GM20000 (cell line): ENCODE measurements at regions not wholly inside any gene's neighbourhood (a gene's known extent, or its start where the extent isn't known, plus 50 kb on each side); places are given as distances from the start of the nearest gene placed in this dataset.

ENCODE experiments used
- DNase-seq: peaks from one replicate; pipeline ENCODE4 v3.0.0; 2012; ENCODE audit warnings: low spot score
- TF ChIP-seq, protein P1 (sequence below): IDR thresholded peaks from 2 replicates; pipeline ENCODE4 v1.5.1; 2012; ENCODE audit warnings: mild to moderate bottlenecking, control low read depth; ENCODE audit errors: extremely low read depth, missing control alignments

DNA sequence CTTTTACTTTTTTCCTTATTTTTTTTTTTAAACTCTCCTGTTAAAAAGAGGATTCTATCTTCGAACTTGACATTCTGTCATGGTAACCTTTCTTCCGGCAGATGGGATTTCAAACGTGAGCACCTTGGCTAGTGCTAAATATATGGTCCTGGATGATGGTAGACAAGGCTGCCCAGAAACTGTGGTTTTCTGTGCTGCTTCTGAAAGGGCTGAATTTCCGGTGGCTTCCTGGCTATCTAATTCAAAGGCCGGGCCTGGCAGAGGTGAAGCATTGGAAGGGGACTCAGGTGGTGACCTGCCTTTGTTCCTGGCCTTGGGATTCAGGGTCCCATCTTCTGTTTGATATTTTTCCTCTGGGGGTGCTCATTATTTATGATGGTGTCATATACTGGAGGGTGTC is 118.6 kb upstream of the MYL2 start:
- DNase-seq, result no peak
- TF ChIP-seq, protein P1, sequence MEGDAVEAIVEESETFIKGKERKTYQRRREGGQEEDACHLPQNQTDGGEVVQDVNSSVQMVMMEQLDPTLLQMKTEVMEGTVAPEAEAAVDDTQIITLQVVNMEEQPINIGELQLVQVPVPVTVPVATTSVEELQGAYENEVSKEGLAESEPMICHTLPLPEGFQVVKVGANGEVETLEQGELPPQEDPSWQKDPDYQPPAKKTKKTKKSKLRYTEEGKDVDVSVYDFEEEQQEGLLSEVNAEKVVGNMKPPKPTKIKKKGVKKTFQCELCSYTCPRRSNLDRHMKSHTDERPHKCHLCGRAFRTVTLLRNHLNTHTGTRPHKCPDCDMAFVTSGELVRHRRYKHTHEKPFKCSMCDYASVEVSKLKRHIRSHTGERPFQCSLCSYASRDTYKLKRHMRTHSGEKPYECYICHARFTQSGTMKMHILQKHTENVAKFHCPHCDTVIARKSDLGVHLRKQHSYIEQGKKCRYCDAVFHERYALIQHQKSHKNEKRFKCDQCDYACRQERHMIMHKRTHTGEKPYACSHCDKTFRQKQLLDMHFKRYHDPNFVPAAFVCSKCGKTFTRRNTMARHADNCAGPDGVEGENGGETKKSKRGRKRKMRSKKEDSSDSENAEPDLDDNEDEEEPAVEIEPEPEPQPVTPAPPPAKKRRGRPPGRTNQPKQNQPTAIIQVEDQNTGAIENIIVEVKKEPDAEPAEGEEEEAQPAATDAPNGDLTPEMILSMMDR, result no peak

DNA sequence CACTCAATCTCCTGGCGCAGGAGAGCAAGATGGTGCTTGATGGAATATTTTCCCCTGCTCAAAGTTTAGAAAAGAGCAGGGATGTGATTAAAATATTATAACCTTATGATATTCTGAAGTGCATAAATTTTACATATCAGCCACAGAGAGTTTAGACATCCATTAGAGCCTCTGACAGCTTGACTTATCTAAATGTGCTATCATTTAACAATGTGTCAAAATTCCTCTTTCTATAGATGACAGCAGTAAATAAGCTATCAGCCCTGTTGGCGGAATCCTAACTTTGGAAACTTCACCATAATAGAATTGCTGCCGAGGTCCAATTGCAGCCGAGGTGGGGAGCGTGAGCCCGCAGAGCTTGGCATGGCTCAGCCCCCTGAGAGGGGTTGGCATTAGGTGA is 117.7 kb upstream of the MYL2 start:
- DNase-seq, result no peak
- TF ChIP-seq, protein P1, result no peak

DNA sequence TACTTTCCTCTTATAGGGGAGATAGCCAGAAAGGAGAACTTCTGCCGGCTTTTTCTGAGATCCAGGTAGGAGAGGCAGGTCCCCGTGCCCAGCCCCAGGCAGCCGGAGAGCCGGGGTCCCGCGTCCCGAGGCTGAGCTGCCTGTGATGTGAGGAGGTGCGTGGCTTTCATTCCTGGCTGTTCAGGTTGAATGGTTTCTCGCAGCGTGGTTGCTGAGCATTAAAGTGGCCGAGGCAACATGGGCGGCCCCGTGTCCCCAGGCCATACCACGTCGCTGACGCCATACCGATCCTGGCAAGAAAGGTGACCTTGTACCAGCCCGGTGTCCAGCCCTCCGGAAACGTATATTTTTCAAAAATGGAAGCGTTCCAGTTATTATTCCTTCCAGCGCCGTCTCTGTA is 116.7 kb upstream of the MYL2 start:
- TF ChIP-seq, protein P1, result no peak
- DNase-seq, result no peak

DNA sequence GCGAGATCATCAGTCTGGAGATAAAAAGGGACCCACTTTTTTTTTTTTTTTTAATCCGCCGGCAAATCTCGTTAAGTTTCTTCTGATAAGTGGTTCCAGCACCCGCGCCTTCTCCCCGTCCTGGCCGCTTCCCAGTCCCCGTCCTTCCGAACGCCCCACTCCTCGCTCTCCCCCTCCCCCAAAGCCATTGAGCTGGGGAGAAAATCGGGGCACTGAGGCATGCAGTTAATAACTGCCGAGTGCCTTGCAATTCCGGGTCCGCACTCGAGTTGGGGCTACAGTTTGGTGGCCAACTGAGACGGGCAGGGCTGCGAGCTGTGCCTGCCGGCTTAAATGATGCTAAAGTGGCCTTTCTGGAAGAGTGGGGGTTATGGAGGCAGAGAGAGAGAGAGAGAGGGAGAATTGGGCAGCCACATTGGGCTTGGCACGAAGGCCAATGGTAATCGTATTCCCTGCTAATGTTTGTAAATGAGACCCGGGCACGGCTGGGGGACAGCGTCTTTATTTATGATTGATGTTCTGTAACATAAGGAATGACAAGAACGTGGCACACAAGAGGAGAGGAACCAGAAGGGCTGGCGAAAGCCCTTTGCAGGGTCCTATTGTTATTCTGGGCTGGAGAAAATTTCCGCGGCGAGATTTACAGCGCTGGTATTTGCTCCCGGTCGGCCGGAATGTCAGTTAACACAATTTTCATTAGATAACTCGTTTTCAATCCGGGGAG is 115.4 kb upstream of the MYL2 start:
- no peak for DNase-seq
- TF ChIP-seq, protein P1, result no peak

DNA sequence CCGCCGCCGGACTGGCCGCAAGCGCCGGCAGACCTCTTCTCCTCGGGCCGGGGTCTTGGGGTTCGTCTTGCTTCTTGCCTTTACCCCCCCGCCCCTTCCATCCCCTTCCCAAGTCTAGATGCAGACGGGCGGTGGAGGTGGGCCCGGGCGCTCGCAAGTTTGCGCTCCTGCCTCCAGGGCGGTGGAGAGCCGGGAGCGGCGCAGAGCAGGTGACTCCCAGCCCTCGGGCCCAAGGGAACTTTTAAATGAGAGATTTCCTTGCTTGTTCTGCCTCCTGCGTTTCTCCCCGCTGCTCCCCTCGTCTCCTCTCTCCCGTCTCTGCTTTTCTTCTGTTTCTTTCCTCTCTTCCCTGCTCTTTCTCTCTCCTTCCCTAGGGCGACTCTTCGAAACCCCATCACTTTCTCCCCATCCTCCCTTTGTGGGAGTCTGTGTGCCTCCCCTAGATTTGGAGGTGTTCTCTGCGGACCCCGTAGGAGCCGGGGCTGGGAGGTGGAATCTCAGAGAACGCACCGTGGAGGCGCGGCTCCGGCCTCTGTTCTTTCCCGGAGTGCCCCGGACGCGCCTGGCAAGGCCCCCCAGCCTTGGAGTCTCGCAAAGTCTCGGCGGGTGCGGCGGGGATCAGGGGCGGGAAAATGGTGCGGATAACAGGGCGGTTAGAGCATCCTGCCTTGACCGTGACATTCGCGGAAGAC is 114.7 kb upstream of the MYL2 start:
- TF ChIP-seq, protein P1, result no peak
- no peak for DNase-seq

DNA sequence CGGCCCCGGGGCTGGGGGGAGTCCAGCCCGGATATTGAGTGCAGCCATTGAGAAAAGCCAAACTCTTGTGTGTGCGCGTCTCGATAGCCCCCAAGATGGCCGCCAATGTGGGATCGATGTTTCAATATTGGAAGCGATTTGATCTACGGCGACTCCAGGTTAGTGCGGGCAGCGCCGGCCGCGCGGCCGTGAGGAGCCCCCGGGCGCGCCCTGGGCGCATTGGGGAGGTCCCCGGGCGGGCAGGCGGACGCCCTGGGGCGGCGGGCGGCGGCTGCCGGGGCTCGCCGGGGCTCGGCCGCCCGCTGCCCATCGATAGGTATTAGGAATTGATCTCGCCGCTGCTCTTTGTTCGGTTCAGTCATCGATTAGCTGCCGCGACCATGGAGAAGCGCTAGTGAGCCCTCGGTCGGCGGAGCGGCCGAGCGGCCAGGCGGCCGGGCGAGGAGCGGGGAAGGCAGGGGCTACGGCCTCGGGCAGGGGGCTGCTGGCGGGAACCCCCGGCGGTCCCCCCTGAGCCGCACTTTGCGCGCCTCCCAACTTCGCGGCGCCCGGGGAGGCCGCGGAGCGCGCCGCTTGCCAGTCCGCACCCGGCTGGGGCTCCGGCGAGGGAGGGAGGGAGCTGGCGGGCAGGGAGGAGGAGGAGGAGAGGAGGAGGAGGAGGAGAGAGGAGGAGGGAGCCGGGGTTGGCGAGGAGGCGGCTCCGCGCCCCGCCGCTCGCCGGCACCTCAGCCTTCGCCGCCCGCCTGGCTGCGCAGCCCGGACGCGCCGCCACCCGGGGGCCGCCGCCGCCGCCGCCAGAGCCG is 113.9 kb upstream of the MYL2 start, which contains the start of gene CUX2:
Gene CUX2, plus strand, starts transcription at position 83 of the 803 bp plus-strand sequence.
- no peak for DNase-seq
- TF ChIP-seq, protein P1, result no peak
